GM20000 (cell line): ENCODE measurements at regions not wholly inside any gene's neighbourhood (a gene's known extent, or its start where the extent isn't known, plus 50 kb on each side); places are given as distances from the start of the nearest gene placed in this dataset.
A peak's percentile ranks its signal among the peaks of the same experiment; 100 is the strongest.

Experiments
- DNase-seq: peaks from one replicate; pipeline ENCODE4 v3.0.0; 2012; ENCODE audit warnings: low spot score
- TF ChIP-seq, protein P1 (sequence below): IDR thresholded peaks from 2 replicates; pipeline ENCODE4 v1.5.1; 2012; ENCODE audit warnings: mild to moderate bottlenecking, control low read depth; ENCODE audit errors: extremely low read depth, missing control alignments

DNA sequence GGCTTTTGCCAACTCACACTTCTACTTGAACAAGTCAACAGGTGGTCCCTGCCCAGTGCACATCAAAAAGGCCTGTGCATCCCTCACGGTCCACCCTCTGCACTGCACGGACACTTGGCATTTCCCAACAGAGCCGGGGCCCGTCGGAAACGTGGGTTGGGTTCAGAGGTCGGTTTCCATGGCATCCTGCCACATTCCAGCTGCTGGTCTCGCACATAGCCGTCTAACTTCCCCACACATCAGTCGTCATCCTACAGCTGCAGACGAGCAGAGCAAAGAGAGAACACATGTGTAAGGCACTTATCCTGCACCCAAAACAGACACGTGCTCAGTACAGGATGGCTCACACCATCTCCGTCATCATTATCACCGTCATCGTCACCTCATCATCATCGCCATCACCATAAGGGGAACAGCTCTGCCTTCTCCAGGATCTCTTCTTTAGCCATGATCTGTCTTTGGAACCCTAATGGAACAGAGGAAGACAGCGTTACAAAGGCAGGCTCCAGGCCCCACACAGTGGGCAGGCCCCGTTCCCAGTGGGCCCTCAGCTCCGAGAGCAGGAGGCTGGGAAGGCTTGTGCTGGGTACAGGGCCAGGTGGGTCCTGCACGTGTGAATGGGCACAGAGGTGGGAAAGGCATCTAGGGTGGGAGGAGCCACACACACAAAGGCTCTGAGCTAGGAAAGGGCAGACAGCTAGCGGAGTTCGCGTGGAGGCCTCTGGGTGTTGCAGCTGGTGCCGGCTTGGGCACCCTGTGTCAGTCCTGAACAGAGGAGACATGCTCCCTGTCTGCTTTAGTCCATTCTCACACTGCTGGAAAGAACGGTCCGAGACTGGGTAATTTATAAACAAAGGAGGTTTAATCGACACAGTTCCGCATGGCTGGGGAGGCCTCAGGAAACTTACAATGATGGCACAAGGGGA is 170.8 kb upstream of the SOX1 start:
- DNase-seq = no peak
- TF ChIP-seq, protein P1, sequence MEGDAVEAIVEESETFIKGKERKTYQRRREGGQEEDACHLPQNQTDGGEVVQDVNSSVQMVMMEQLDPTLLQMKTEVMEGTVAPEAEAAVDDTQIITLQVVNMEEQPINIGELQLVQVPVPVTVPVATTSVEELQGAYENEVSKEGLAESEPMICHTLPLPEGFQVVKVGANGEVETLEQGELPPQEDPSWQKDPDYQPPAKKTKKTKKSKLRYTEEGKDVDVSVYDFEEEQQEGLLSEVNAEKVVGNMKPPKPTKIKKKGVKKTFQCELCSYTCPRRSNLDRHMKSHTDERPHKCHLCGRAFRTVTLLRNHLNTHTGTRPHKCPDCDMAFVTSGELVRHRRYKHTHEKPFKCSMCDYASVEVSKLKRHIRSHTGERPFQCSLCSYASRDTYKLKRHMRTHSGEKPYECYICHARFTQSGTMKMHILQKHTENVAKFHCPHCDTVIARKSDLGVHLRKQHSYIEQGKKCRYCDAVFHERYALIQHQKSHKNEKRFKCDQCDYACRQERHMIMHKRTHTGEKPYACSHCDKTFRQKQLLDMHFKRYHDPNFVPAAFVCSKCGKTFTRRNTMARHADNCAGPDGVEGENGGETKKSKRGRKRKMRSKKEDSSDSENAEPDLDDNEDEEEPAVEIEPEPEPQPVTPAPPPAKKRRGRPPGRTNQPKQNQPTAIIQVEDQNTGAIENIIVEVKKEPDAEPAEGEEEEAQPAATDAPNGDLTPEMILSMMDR = no peak

DNA sequence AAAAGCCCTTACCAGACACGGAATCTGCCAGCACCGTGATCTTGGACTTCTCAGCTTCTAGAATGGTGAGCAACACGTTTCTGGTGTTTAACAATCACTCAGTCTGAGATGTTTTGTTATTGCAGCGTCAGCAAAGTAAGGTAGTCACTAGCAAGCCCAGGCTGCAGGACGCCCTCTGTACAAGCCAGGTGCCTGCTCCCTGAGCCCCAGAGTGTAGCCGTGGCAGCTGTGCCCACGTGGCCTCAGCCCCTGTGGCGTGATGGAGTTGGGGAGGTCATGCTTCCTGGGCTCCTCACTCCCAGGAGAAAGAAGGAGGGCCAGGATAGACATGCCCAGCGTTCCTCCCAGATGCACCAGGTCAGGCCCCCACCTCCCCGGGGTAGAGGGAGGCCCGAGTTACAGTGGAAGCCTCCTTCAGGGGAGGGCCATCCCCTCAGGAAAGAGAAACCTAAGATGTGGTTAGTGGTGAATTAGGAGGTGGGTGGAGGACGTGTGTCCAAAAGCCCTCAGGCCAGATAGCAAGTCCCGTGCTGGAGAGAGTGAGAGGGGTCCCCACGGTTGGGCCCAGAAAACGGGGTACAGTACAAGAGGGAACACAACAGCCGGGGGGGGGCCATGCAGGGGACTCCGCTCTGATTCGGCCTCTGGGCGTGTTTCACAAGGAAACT is 169.6 kb upstream of the SOX1 start:
- TF ChIP-seq, protein P1 = no peak
- peak; percentile 3 for DNase-seq

DNA sequence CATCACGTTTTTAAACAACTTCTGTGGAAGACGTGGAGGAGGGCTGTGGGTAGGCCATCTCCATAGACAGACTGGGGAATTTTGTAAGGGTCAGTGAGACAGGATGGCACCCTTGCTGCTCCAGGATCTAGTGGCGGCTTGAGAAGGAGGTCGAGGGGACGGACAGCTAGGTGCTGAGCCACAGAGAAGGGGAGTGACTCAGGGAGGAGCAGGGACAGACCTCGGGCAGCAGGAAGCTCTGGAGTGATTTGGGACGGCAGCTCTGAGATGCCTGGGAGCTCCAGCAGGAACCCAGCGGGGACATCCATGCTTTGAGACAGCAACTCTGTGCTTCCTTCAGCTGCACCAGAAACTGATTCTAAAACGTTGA is 169.1 kb upstream of the SOX1 start:
- DNase-seq = no peak
- TF ChIP-seq, protein P1 = no peak

DNA sequence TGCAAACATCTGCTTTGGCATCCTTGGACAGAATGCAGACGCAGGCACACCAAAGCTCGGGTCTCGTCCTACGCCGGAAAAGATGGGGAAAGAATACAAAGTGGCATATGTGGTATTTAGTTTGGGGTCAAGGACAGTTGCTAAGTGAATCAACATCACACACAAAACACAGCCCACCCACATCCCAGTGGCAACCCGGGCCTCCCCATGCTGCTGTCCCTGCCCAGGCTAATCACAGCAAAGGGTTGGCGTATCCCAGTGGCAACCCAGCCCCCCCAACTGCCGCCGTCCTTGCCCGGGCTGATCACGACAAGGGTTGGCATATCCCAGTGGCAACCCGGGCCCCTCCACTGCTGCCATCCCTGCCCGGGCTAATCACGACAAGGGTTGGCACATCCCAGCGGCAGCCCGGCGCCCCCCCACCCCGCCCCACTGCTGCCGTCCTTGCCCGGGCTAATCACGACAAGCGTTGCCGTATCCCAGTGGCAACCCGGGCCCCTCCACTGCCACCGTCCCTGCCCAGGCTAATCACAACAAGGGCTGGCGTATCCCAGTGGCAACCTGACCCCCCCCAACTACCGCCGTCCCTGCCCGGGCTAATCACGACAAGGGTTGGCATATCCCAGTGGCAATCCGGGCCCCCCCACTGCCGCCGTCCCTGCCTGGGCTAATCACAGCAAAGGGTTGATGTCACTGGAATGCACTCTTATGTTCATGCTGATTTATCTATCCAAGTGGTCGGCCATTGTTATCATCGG is 167.8 kb upstream of the SOX1 start:
- TF ChIP-seq, protein P1 = no peak
- peak; percentile 6 for DNase-seq

DNA sequence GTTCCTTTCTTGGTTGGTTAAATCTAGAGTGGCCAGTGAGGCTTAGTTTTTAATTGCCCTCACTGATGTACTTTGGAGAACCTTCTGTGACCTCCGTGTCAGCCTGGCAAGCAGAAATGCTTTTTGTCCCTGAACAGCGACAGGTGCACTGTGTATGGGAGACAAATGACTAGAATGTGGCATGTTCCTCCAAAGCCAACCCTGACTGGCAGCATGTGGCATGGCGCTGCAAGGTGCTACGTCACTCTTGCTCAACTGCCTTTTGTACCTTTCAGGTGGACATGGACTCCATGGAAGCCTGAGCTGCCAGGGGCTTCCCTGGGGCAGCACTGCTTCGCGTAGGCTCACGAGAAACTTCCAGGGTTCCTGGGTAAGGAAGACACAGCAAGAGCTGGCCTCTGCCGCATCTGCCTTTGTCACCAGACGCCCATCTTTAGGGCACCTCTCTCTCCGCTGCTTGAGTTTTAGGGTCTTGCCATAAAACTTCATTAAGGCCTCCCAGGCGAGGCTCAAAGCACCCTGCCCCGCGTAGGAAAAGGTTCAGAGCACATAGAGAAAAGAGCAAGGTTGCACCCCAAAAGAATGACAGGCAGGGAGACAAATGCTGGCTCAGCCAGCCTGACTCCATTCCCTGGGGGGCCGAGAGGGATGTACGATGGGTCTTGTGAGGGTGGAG is 167.1 kb upstream of the SOX1 start:
- no peak for DNase-seq
- TF ChIP-seq, protein P1 = no peak

DNA sequence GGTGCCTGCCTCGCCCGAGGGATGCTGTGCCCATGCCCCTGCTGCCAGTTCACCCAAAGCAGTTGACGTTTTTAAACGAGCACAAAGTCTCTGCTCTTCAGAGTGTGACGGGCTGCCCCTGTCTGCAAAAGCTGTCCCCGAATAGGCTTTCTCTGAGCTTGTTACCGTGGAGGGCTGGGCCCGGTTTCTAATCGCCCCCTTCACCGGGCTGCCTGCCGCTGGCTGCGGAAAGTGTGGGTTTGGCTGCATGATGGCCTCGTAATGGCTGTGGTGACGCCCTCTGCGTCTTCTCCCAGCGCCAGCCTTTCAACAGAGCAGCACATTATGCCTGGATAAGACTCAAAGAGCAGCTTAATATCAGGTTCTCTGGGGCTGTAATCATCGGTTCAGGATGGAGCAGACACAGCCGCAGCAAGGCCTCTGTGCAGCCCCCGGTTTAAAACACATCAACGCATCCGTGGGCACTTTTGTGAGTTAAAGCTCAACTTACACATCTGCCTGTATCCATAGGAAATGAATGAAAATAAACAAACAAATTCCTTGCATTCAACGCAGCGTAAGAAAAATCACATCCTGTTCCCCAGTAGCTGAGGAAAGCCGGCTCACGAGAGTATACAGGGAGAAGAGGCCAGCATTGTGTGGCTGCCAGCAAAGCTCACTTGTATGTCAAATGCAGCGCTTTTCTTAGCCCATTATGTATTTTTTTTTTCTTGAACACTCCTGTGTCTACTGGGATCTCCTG is 166.4 kb upstream of the SOX1 start:
- TF ChIP-seq, protein P1 = no peak
- no peak for DNase-seq
